Mucosa of rectum (tissue), 2 donors: ENCODE measurements at regions not wholly inside any gene's neighbourhood (a gene's known extent, or its start where the extent isn't known, plus 50 kb on each side); places are given as distances from the start of the nearest gene placed in this dataset.
"Not testable (repeated sequence)": the region's sequence is repeated elsewhere in the genome, so short reads cannot be mapped to it uniquely, and the experiment has no call there.

Experiments used
- H3K27ac ChIP-seq, 2 donors: one replicate each; pipeline ENCODE4 v1.7.0; 2013; ENCODE audit warnings: inconsistent platforms in 2 of 2, low read depth in 2 of 2, low read length in 2 of 2
- H3K27me3 ChIP-seq, 2 donors: one replicate each; pipeline ENCODE4 v1.7.0; 2013; ENCODE audit warnings: low read length in 2 of 2; ENCODE audit not compliant: control insufficient read depth in 2 of 2, insufficient read depth in 2 of 2
- H3K36me3 ChIP-seq, 2 donors: one replicate each; pipeline ENCODE4 v1.7.0; 2013; ENCODE audit warnings: low read length in 2 of 2; ENCODE audit not compliant: control insufficient read depth in 2 of 2, insufficient read depth in 2 of 2
- H3K4me1 ChIP-seq, 2 donors: one replicate each; pipeline ENCODE4 v1.7.0; 2013; ENCODE audit warnings: low read length in 2 of 2, mild to moderate bottlenecking in 1 of 2; ENCODE audit not compliant: control insufficient read depth in 2 of 2, insufficient read depth in 2 of 2
- H3K4me3 ChIP-seq, 2 donors: one replicate each; pipeline ENCODE4 v1.7.0; 2013; ENCODE audit warnings: low read length in 2 of 2
- H3K9ac ChIP-seq, 2 donors: one replicate each; pipeline ENCODE4 v1.7.0; 2013; ENCODE audit warnings: low read length in 2 of 2, low read depth in 1 of 2, mild to moderate bottlenecking in 1 of 2
- H3K9me3 ChIP-seq, 2 donors: one replicate each; pipeline ENCODE4 v1.7.0; 2013; ENCODE audit warnings: low read length in 2 of 2; ENCODE audit not compliant: control insufficient read depth in 2 of 2
- donor health status: healthy.
- donor health status: Normal muscosa, but diverticular disease.

GRCh38 chr2:153246636-153247035 lies 231.9 kb downstream of the RPRM start:
- not testable (repeated sequence) for H3K27me3 ChIP-seq, H3K9me3 ChIP-seq, H3K4me3 ChIP-seq, H3K4me1 ChIP-seq, H3K9ac ChIP-seq, H3K27ac ChIP-seq, H3K36me3 ChIP-seq

- H3K4me1 ChIP-seq = no peaks in the 10 kb centered on the region
- H3K9ac ChIP-seq = no peak overlapping the region
- no peaks in the 10 kb centered on the region for H3K36me3 ChIP-seq
- no peak overlapping the region for H3K27ac ChIP-seq
- no peak overlapping the region for H3K4me3 ChIP-seq
- no peaks in the 10 kb centered on the region for H3K27me3 ChIP-seq
- H3K9me3 ChIP-seq = no peaks in the 10 kb centered on the region
Measured at GRCh38 chr2:153235516-153235915, 243.0 kb downstream of the RPRM start.

- Histone ChIP-seq H3K9me3 (no peaks in the 10 kb centered on the region), H3K36me3 (no peaks in the 10 kb centered on the region), H3K4me3 (no peak overlapping the region), H3K27me3 (no peaks in the 10 kb centered on the region), H3K4me1 (no peaks in the 10 kb centered on the region), H3K9ac (no peak overlapping the region), H3K27ac (no peak overlapping the region)
Measured at GRCh38 chr2:153232464-153232863, 246.1 kb downstream of the RPRM start.

- no peaks in the 10 kb centered on the region for H3K9me3 ChIP-seq
- H3K27me3 ChIP-seq = no peaks in the 10 kb centered on the region
- H3K36me3 ChIP-seq = no peaks in the 10 kb centered on the region
- H3K4me1 ChIP-seq = no peaks in the 10 kb centered on the region
- H3K27ac ChIP-seq = no peak overlapping the region
- no peak overlapping the region for H3K9ac ChIP-seq
- no peak overlapping the region for H3K4me3 ChIP-seq
Measured at GRCh38 chr2:153230977-153231376, 247.6 kb downstream of the RPRM start.

GRCh38 chr2:153228904-153229303 lies 249.7 kb downstream of the RPRM start:
- no peak overlapping the region for H3K4me3 ChIP-seq
- H3K9me3 ChIP-seq = no peaks in the 10 kb centered on the region
- H3K4me1 ChIP-seq = no peaks in the 10 kb centered on the region

GRCh38 chr2:153227981-153228380 lies 250.6 kb downstream of the RPRM start:
- Histone ChIP-seq H3K9me3 (no peaks in the 10 kb centered on the region), H3K4me1 (no peaks in the 10 kb centered on the region), H3K27me3 (no peaks in the 10 kb centered on the region), H3K9ac (no peak overlapping the region), H3K36me3 (no peaks in the 10 kb centered on the region), H3K27ac (no peak overlapping the region), H3K4me3 (no peak overlapping the region)

More at GRCh38 chr2:153228904-153229303, 249.7 kb downstream of the RPRM start:
- Histone ChIP-seq H3K36me3 (no peaks in the 10 kb centered on the region), H3K27ac (no peak overlapping the region), H3K27me3 (no peaks in the 10 kb centered on the region), H3K9ac (no peak overlapping the region)

- no peak overlapping the region for H3K9ac ChIP-seq
- no peak overlapping the region for H3K27ac ChIP-seq
- H3K36me3 ChIP-seq = no peaks in the 10 kb centered on the region
- no peaks in the 10 kb centered on the region for H3K27me3 ChIP-seq
- no peaks in the 10 kb centered on the region for H3K9me3 ChIP-seq
- no peaks in the 10 kb centered on the region for H3K4me1 ChIP-seq
- H3K4me3 ChIP-seq = no peak overlapping the region
Measured at GRCh38 chr2:153222231-153223165, 256.1 kb downstream of the RPRM start.

- H3K27me3 ChIP-seq = no peaks in the 10 kb centered on the region
- no peaks in the 10 kb centered on the region for H3K4me1 ChIP-seq
- no peak overlapping the region for H3K9ac ChIP-seq
- H3K9me3 ChIP-seq = no peaks in the 10 kb centered on the region
- H3K4me3 ChIP-seq = no peak overlapping the region
- no peak overlapping the region for H3K27ac ChIP-seq
- H3K36me3 ChIP-seq = no peaks in the 10 kb centered on the region
Measured at GRCh38 chr2:153221506-153221905, 257.1 kb downstream of the RPRM start.

GRCh38 chr2:153221087-153221486 lies 257.5 kb downstream of the RPRM start:
- H3K36me3 ChIP-seq = no peaks in the 10 kb centered on the region
- no peak overlapping the region for H3K9ac ChIP-seq
- H3K27me3 ChIP-seq = no peaks in the 10 kb centered on the region
- no peak overlapping the region for H3K27ac ChIP-seq
- no peaks in the 10 kb centered on the region for H3K4me1 ChIP-seq
- H3K9me3 ChIP-seq = no peaks in the 10 kb centered on the region
- H3K4me3 ChIP-seq = no peak overlapping the region

GRCh38 chr2:153218851-153219250 lies 259.7 kb downstream of the RPRM start:
- Histone ChIP-seq H3K9ac (no peak overlapping the region), H3K9me3 (no peaks in the 10 kb centered on the region), H3K4me3 (no peak overlapping the region), H3K27me3 (no peaks in the 10 kb centered on the region), H3K4me1 (no peaks in the 10 kb centered on the region), H3K36me3 (no peaks in the 10 kb centered on the region), H3K27ac (no peak overlapping the region)
